Naive B cell (primary cell): ENCODE measurements at regions not wholly inside any gene's neighbourhood (a gene's known extent, or its start where the extent isn't known, plus 50 kb on each side); places are given as distances from the start of the nearest gene placed in this dataset.

Experiments
- ATAC-seq, 2 donors: fragments of 150-1000 bp; cut with Tn5 transposase; 2 replicates each; pipeline ENCODE4 v1.10.0; 2021; ENCODE audit warnings: low read depth in 2 of 2, mild to moderate bottlenecking in 2 of 2, moderate library complexity in 2 of 2
- DNase-seq: peaks from one replicate; pipeline ENCODE4 v3.0.0; 2022
- H3K27ac Mint-ChIP-seq, 6 donors: one replicate each; pipeline ENCODE4 v1.8.0; 2020 to 2022; ENCODE audit warnings: mild to moderate bottlenecking in 6 of 6, mixed read lengths in 6 of 6, moderate library complexity in 5 of 6, inconsistent platforms in 2 of 6
- H3K27me3 Mint-ChIP-seq, 3 donors: one replicate each; pipeline ENCODE4 v1.8.0; 2021 to 2022; ENCODE audit warnings: mixed read lengths in 3 of 3, mild to moderate bottlenecking in 1 of 3
- H3K36me3 Mint-ChIP-seq, 2 donors: one replicate each; pipeline ENCODE4 v1.8.0; 2020 to 2022; ENCODE audit warnings: mixed read lengths in 2 of 2, inconsistent platforms in 1 of 2, mild to moderate bottlenecking in 1 of 2
- H3K4me1 Mint-ChIP-seq, 3 donors: one replicate each; pipeline ENCODE4 v1.8.0; 2020 to 2022; ENCODE audit warnings: mixed read lengths in 3 of 3, inconsistent platforms in 1 of 3, mild to moderate bottlenecking in 1 of 3, moderate library complexity in 1 of 3
- H3K4me3 Mint-ChIP-seq, 8 donors: one replicate each; pipeline ENCODE4 v1.8.0; 2020 to 2022; ENCODE audit warnings: mild to moderate bottlenecking in 8 of 8, mixed read lengths in 8 of 8, moderate library complexity in 8 of 8, inconsistent platforms in 2 of 8
- H3K9me3 Mint-ChIP-seq, 7 donors: one replicate each; pipeline ENCODE4 v1.8.0; 2020 to 2022; ENCODE audit warnings: mixed read lengths in 7 of 7, mild to moderate bottlenecking in 5 of 7, inconsistent platforms in 2 of 7, moderate library complexity in 1 of 7

DNA sequence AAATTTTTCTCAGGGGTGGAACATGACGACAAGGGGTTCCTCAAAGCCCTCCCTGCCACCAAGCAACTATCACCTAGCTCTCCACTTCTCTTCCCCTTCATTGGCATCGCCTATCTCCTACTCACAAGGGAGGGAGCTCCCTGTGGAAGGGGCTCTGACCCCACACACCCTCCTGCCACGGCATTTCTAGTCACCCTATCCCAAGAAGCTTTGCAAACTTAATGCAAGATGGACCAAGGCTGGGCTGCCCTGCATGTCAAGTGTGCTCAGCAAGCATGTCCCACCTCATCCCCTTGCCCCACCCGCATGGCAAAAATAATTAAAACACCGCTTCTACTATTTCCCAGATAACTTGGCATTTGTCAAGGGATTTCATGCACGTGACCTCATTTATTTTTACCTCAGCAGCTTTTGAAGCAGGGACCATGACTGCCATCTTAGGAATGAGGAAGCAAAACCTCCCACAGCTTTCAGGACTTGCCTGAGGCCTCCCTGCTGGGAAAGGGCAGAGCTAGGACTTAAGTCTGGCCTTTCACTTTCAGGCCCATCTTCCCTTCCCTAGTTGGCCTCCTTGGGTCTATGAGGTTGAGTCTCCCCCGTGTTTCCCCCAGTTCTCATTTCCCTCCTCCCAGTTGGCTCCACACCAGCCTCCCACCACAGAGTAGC lies 161.3 kb downstream of the TSEN15 start:
- no peaks in the 10 kb centered on the region for H3K4me1 Mint-ChIP-seq

GRCh38 chr1:184214128-184214527 lies 162.6 kb downstream of the TSEN15 start:
- peaks cover 0 to 7% (median 4%) of the 10 kb centered on the region in 3 donors for H3K27me3 Mint-ChIP-seq
- no peaks in the 10 kb centered on the region for H3K4me1 Mint-ChIP-seq
- DNase-seq (no peak), ATAC-seq (no peak)
- no peak overlapping the region for H3K4me3 Mint-ChIP-seq
- H3K36me3 Mint-ChIP-seq: no peaks in the 10 kb centered on the region
- H3K27ac Mint-ChIP-seq: peak overlapping the region in 1 of 6 donors; percentile 80
- H3K9me3 Mint-ChIP-seq: no peaks in the 10 kb centered on the region

More for the DNA sequence above, 161.3 kb downstream of the TSEN15 start:
- peaks cover 0 to 4% (median 0%) of the 10 kb centered on the region in 3 donors for H3K27me3 Mint-ChIP-seq
- H3K36me3 Mint-ChIP-seq: no peaks in the 10 kb centered on the region
- no peak overlapping the region for H3K27ac Mint-ChIP-seq
- no peaks in the 10 kb centered on the region for H3K9me3 Mint-ChIP-seq
- DNase-seq (no peak), ATAC-seq (no peak)
- no peak overlapping the region for H3K4me3 Mint-ChIP-seq

DNA sequence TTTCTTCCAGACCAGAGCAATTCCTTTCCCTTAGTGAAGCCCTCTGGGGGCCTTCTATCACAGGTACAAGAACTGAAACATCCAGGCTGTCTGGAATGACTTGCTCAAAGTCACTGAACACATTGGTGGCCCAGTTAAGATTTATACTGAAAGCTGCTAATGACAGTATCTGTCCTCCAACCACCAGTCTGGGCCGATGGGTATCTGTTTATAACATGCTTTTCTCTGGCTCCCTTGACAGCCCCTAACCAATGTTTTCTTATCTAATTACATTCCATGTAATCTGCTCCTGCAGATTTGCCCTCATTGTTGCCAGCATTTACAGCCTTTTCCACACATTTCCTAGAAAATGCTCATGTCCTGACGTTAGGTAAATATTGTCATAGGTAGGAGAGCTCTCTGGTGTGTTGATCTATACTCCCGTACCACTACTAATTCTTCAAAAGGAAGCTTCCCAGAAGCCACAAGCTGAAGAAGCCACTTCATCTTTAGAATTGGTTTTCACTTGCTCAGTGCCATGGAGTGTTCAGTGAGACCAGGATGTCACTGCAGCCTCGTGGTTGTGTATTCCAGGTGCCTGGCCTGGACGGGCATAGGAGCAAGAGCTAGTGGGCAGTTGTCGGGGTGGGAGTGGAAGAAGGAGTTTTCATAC lies 163.9 kb downstream of the TSEN15 start:
- Mint-ChIP-seq H3K36me3 (no peaks in the 10 kb centered on the region), H3K4me1 (no peaks in the 10 kb centered on the region), H3K27me3 (peaks cover 0 to 7% (median 4%) of the 10 kb centered on the region in 3 donors), H3K9me3 (no peaks in the 10 kb centered on the region), H3K4me3 (no peak overlapping the region), H3K27ac (no peak overlapping the region)
- DNase-seq (no peak), ATAC-seq (no peak)

- Mint-ChIP-seq H3K27ac (no peak overlapping the region), H3K4me3 (no peak overlapping the region), H3K27me3 (peaks cover 4 to 10% (median 4%) of the 10 kb centered on the region in 3 donors), H3K36me3 (no peaks in the 10 kb centered on the region), H3K9me3 (no peaks in the 10 kb centered on the region), H3K4me1 (no peaks in the 10 kb centered on the region)
- ATAC-seq (no peak), DNase-seq (no peak)
These were observed 167.0 kb downstream of the TSEN15 start for GRCh38 chr1:184218458-184219075.

- no peak for ATAC-seq
- no peak for DNase-seq
- Mint-ChIP-seq H3K27me3 (peaks cover 8 to 16% (median 13%) of the 10 kb centered on the region in 3 donors), H3K4me1 (no peaks in the 10 kb centered on the region), H3K36me3 (no peaks in the 10 kb centered on the region), H3K27ac (no peak overlapping the region), H3K9me3 (no peaks in the 10 kb centered on the region), H3K4me3 (no peak overlapping the region)
These were observed 167.4 kb upstream of the C1orf21 start for GRCh38 chr1:184219414-184219813.

DNA sequence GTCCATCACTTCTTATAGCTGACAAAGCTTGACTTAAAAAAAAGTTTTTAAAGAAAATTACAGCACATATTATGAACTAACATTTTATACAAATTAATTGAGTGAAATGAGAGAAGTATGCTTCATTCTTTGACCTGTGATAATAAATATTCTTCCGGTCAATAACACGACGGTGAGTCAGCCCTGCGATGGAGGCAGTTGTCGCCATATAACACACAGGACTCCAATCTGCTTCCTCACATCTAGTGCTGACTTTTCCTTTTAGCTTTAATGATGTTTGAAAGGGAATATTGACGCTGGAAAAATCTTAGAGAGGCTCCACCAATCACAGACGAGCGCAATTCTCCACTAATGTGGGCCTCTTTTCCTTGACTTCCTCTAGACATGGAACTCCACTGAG lies 166.9 kb upstream of the C1orf21 start:
- no peaks in the 10 kb centered on the region for H3K36me3 Mint-ChIP-seq
- no peaks in the 10 kb centered on the region for H3K9me3 Mint-ChIP-seq
- DNase-seq: no peak
- H3K4me1 Mint-ChIP-seq: no peaks in the 10 kb centered on the region
- H3K27me3 Mint-ChIP-seq: peaks cover 8 to 16% (median 13%) of the 10 kb centered on the region in 3 donors
- no peak for ATAC-seq
- H3K27ac Mint-ChIP-seq: no peak overlapping the region
- no peak overlapping the region for H3K4me3 Mint-ChIP-seq

- H3K4me3 Mint-ChIP-seq: no peak overlapping the region
- no peaks in the 10 kb centered on the region for H3K36me3 Mint-ChIP-seq
- H3K27me3 Mint-ChIP-seq: peaks cover 6 to 16% (median 13%) of the 10 kb centered on the region in 3 donors
- no peaks in the 10 kb centered on the region for H3K9me3 Mint-ChIP-seq
- no peaks in the 10 kb centered on the region for H3K4me1 Mint-ChIP-seq
- H3K27ac Mint-ChIP-seq: no peak overlapping the region
- DNase-seq (no peak), ATAC-seq (no peak)
These were observed 165.7 kb upstream of the C1orf21 start for GRCh38 chr1:184221087-184221486.

GRCh38 chr1:184222652-184223052 lies 164.2 kb upstream of the C1orf21 start:
- Mint-ChIP-seq H3K36me3 (no peaks in the 10 kb centered on the region), H3K9me3 (no peaks in the 10 kb centered on the region), H3K27me3 (peaks cover 4 to 16% (median 13%) of the 10 kb centered on the region in 3 donors), H3K27ac (no peak overlapping the region), H3K4me1 (no peaks in the 10 kb centered on the region), H3K4me3 (no peak overlapping the region)
- DNase-seq (peak; percentile 1), ATAC-seq (no peak)

- ATAC-seq (no peak), DNase-seq (no peak)
- H3K4me3 Mint-ChIP-seq: no peak overlapping the region
- no peak overlapping the region for H3K27ac Mint-ChIP-seq
- no peaks in the 10 kb centered on the region for H3K4me1 Mint-ChIP-seq
- H3K36me3 Mint-ChIP-seq: no peaks in the 10 kb centered on the region
- H3K9me3 Mint-ChIP-seq: peaks cover 0 to 2% (median 0%) of the 10 kb centered on the region in 7 donors
- peaks cover 4 to 14% (median 13%) of the 10 kb centered on the region in 3 donors for H3K27me3 Mint-ChIP-seq
These were observed 163.6 kb upstream of the C1orf21 start for GRCh38 chr1:184223216-184223615.

DNA sequence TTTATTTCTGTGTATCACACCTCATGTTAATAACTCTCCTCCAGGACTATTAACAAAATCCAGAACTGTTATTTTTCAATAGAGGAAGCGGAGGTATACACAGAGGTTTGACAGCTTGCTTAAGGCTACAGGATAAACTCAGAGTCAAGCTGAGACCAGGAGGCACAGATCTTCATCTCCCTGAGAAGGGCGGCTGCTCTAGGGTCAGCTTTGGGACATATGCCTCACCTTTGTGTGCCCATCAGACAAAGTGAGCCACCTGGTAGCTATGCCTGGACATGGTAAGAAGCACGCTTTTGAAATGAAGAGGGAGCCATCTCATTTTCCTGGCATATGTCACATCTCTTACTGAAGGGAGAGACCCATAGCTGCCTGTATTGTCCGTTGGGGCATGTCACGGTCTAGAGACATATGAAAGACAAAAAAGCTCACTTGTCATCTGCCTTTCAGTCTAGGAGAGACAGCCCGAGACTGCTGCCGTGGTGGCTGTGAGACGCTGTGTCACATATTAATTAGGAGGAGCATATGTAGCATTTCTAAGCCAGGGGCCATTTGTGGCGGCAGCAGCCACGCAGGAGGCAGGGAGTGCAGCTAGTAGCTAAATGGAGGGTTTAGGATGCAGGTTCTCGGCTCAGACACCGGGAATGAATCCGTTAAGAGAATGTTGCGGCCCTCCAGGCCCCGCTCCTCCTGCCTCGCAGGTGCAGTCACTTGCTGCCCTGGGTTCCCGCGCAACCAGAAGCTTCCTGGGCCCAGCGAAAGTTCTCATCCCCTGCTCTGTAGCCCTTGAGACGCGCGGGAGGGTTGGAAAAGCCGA lies 161.3 kb upstream of the C1orf21 start:
- no peak for DNase-seq
- Mint-ChIP-seq H3K27me3 (peaks cover 4 to 13% (median 9%) of the 10 kb centered on the region in 3 donors), H3K36me3 (no peaks in the 10 kb centered on the region), H3K9me3 (peaks cover 0 to 4% (median 2%) of the 10 kb centered on the region in 7 donors), H3K4me3 (no peak overlapping the region), H3K4me1 (no peaks in the 10 kb centered on the region), H3K27ac (no peak overlapping the region)
- ATAC-seq: no peak

- H3K27ac Mint-ChIP-seq: no peak overlapping the region
- no peak for DNase-seq
- no peaks in the 10 kb centered on the region for H3K4me1 Mint-ChIP-seq
- H3K36me3 Mint-ChIP-seq: no peaks in the 10 kb centered on the region
- H3K4me3 Mint-ChIP-seq: no peak overlapping the region
- no peak for ATAC-seq
- peaks cover 0 to 4% (median 3%) of the 10 kb centered on the region in 7 donors for H3K9me3 Mint-ChIP-seq
- peaks cover 4 to 13% (median 9%) of the 10 kb centered on the region in 3 donors for H3K27me3 Mint-ChIP-seq
These were observed 160.7 kb upstream of the C1orf21 start for GRCh38 chr1:184226100-184226487.

- H3K36me3 Mint-ChIP-seq: no peaks in the 10 kb centered on the region
- H3K27me3 Mint-ChIP-seq: peaks cover 4 to 14% (median 13%) of the 10 kb centered on the region in 3 donors
- peaks cover 0 to 6% (median 4%) of the 10 kb centered on the region in 7 donors for H3K9me3 Mint-ChIP-seq
- no peak overlapping the region for H3K4me3 Mint-ChIP-seq
- DNase-seq: no peak
- no peaks in the 10 kb centered on the region for H3K4me1 Mint-ChIP-seq
- H3K27ac Mint-ChIP-seq: no peak overlapping the region
- ATAC-seq: no peak
These were observed 158.3 kb upstream of the C1orf21 start for GRCh38 chr1:184228558-184228957.

DNA sequence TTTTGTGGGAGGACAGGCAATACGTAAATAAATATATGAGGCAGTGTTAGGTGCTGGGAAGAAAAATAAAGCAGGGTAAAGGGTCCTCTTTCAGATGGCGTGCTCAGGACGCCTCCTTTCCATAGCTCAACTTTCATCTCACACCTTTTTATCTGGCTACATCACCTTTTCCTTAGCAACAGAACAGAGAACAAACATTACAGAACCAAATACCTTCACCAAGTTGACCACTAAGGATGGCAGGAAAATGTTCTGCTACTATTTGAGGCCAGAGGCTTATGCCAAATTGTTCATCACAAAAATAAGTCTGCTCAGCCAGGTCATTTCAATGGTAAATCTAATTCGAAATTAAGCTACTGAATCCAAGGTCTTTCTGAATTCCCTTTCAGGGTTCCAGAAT lies 149.2 kb upstream of the C1orf21 start:
- DNase-seq: no peak
- H3K36me3 Mint-ChIP-seq: no peaks in the 10 kb centered on the region
- no peak overlapping the region for H3K4me3 Mint-ChIP-seq
- H3K9me3 Mint-ChIP-seq: peaks cover 0 to 5% (median 5%) of the 10 kb centered on the region in 7 donors
- H3K27me3 Mint-ChIP-seq: peaks cover 4 to 28% (median 16%) of the 10 kb centered on the region in 3 donors
- no peak overlapping the region for H3K27ac Mint-ChIP-seq
- ATAC-seq: no peak
- no peaks in the 10 kb centered on the region for H3K4me1 Mint-ChIP-seq
